ENCODE measurements at regions not wholly inside any gene's neighbourhood (a gene's known extent, or its start where the extent isn't known, plus 50 kb on each side); places are given as distances from the start of the nearest gene placed in this dataset.

DNA sequence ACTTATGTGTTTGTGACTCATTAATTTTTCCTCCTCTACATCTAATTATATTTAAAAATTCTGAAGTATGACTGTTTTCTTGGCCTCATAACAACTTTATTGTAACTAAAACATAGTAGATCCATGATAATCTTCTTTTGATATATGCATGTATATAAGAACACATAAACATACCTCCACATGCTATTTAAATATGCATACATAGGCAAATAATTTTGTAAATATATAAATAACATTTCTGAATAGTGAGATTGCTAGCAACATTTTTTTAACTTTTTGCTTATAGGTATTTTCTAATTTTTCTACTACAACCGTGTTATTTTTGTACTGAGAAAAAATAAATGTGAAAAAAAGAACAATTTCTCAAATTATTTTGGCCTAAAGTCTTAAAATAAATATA lies 627.6 kb downstream of the HTR1B start:
- TF ChIP-seq CTCF (IDR thresholded peaks at IDR 0.05 in 2 of 3, conservative IDR thresholded peaks at IDR 0.05 in 1 of 3; ENCODE audit: borderline replicate concordance in 1 of 3, insufficient read depth in 1 of 3, low read depth in 2 of 3, low read length in 2 of 3) (no peak), POLR2A (IDR thresholded peaks at IDR 0.05; ENCODE audit: borderline replicate concordance, extremely low read depth, insufficient read depth, insufficient read length) (no peak), REST (IDR thresholded peaks at IDR 0.05; ENCODE audit: low read depth) (no peak), POLR2AphosphoS5 (IDR thresholded peaks at IDR 0.05; ENCODE audit: low read depth, low read length) (no peak), CEBPB (IDR thresholded peaks at IDR 0.05; ENCODE audit: low read depth) (no peak), SP1 (IDR thresholded peaks at IDR 0.05; ENCODE audit: low read depth) (no peak), EZH2 (IDR thresholded peaks at IDR 0.05) (no peak), SIN3A (IDR thresholded peaks at IDR 0.05; ENCODE audit: low read depth) (no peak), JUND (IDR thresholded peaks at IDR 0.05) (no peak)
- TF ChIP-seq, protein P1, sequence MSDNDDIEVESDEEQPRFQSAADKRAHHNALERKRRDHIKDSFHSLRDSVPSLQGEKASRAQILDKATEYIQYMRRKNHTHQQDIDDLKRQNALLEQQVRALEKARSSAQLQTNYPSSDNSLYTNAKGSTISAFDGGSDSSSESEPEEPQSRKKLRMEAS (IDR thresholded peaks at IDR 0.05), result no peak
